HepG2 (cell line): ENCODE measurements at regions not wholly inside any gene's neighbourhood (a gene's known extent, or its start where the extent isn't known, plus 50 kb on each side); places are given as distances from the start of the nearest gene placed in this dataset.

Experiments
- ATAC-seq: fragments of 200-7000 bp; cut with Tn5 transposase; 3 replicates; pipeline ENCODE4 v1.9.1; 2020; ENCODE audit warnings: mild to moderate bottlenecking, moderate library complexity
- BruUV-seq: library from RNA; stranded (reverse); fragments of 400-500 nt; replicated peaks from 2 replicates; lab custom pipeline; 2021; lab: Mats Ljungman, UMichigan
- CTCF ChIA-PET: fragments of 300-600 bp; formaldehyde crosslinking; extraction: SDS; loops from one replicate; lab custom pipeline; 2021; ENCODE audit warnings: low total read pairs, inconsistent platforms, low intra/inter-chr PET ratio; lab: Yijun Ruan, JAX
- POLR2A ChIA-PET: fragments of 350-600 bp; sonication (Branson Sonifier 250); formaldehyde crosslinking; loops from one replicate; lab custom pipeline; 2020; ENCODE audit warnings: antibody characterized with exemption, inconsistent platforms; lab: Yijun Ruan, JAX
- DNase-seq: peaks from one replicate; pipeline ENCODE4 v3.0.0-alpha.2; 2015; ENCODE audit warnings: low spot score
- FAIRE-seq: peaks from 3 replicates; lab custom pipeline; 2011; peaks lifted over from hg19 to GRCh38; lab: Jason Lieb, UNC
- H2AFZ ChIP-seq: one replicate; pipeline ENCODE4 v1.6.1; 2011; ENCODE audit warnings: low read length, inconsistent platforms
- H3K27ac ChIP-seq: fragments of 300-600 bp; 3 replicates; pipeline ENCODE4 v1.8.0; 2011; ENCODE audit warnings: mixed run types, mild to moderate bottlenecking, mixed read lengths, low read length, inconsistent platforms; ENCODE audit not compliant: insufficient read depth; ENCODE audit errors: extremely low read length
- H3K27me3 ChIP-seq, 2 experiments: fragments of 200-600 bp in 1 of 2; 2 replicates in 1 of 2; 3 replicates in 1 of 2; pipeline versions ENCODE4 v1.6.0 to v1.8.0; 2011; ENCODE audit warnings: low read length in 2 of 2, mild to moderate bottlenecking in 2 of 2, moderate library complexity in 2 of 2, inconsistent platforms in 1 of 2; ENCODE audit not compliant: insufficient read depth in 2 of 2, control insufficient read depth in 1 of 2
- H3K36me3 ChIP-seq, 2 experiments: fragments of 200-600 bp in 1 of 2; replicated peaks in 1 of 2; 2 replicates in 1 of 2; 3 replicates in 1 of 2; pipeline versions ENCODE4 v1.5.1 to v1.8.0; 2011; ENCODE audit warnings: low read length in 2 of 2, inconsistent platforms in 1 of 2; ENCODE audit not compliant: insufficient read depth in 2 of 2, control insufficient read depth in 1 of 2
- H3K4me1 ChIP-seq: 2 replicates; pipeline ENCODE4 v1.5.1; 2012; ENCODE audit warnings: low read length, inconsistent platforms; ENCODE audit not compliant: insufficient read depth
- H3K4me2 ChIP-seq: 2 replicates; pipeline ENCODE4 v1.6.0; 2011; ENCODE audit warnings: low read depth, low read length, inconsistent platforms
- H3K4me3 ChIP-seq, 3 experiments: fragments of 200-600 bp in 1 of 3; sonication (generic), shearing (Covaris generic) in 1 of 3; replicated peaks in 1 of 3; 2 replicates each; pipeline ENCODE4 v1.5.1; 2011 to 2016; ENCODE audit warnings: low read length in 3 of 3, inconsistent platforms in 2 of 3, low read depth in 2 of 3, mild to moderate bottlenecking in 2 of 3, control low read depth in 1 of 3, mixed read lengths in 1 of 3; ENCODE audit not compliant: insufficient read depth in 1 of 3
- H3K79me2 ChIP-seq: one replicate; pipeline ENCODE4 v1.6.1; 2011; ENCODE audit warnings: low read length, inconsistent platforms; ENCODE audit not compliant: insufficient read depth
- H3K9ac ChIP-seq: 2 replicates; pipeline ENCODE4 v1.6.0; 2011; ENCODE audit warnings: mild to moderate bottlenecking, low read depth, low read length, inconsistent platforms; ENCODE audit not compliant: insufficient read depth
- H3K9me3 ChIP-seq: 2 replicates; pipeline ENCODE4 v1.5.1; 2012; ENCODE audit warnings: mild to moderate bottlenecking, low read length
- H4K20me1 ChIP-seq: 2 replicates; pipeline ENCODE4 v1.6.0; 2011; ENCODE audit warnings: inconsistent platforms, mild to moderate bottlenecking, low read length, moderate library complexity; ENCODE audit not compliant: insufficient read depth
- DZIP1 ChIP-seq: sonication (generic); formaldehyde crosslinking; IDR thresholded peaks from 2 replicates; pipeline ENCODE4 v1.5.0; 2020; ENCODE audit warnings: mild to moderate bottlenecking, missing genetic modification reagents
- GABPA ChIP-seq, 2 experiments: IDR thresholded peaks; 2 replicates each; pipeline ENCODE4 v1.6.1; 2011 to 2016; ENCODE audit warnings: low read depth in 2 of 2, low read length in 1 of 2, missing biosample characterization in 1 of 2, missing genetic modification characterization in 1 of 2
- GABPB1 ChIP-seq: IDR thresholded peaks from 2 replicates; pipeline ENCODE4 v1.6.1; 2016; ENCODE audit warnings: mild to moderate bottlenecking, missing genetic modification reagents, moderate library complexity, missing compliant biosample characterization
- RXRA ChIP-seq: sonication (generic); formaldehyde crosslinking; IDR thresholded peaks from 2 replicates; pipeline ENCODE4 v1.5.1; 2020; ENCODE audit warnings: missing genetic modification reagents
- SPEN ChIP-seq: sonication (generic); formaldehyde crosslinking; IDR thresholded peaks from 2 replicates; pipeline ENCODE4 v1.5.1; 2020; ENCODE audit warnings: low read depth, mild to moderate bottlenecking, missing genetic modification reagents
- STAG1 ChIP-seq: sonication (generic); formaldehyde crosslinking; IDR thresholded peaks from 2 replicates; pipeline ENCODE4 v1.4.0; 2020; ENCODE audit warnings: missing genetic modification reagents
- ZNF644 ChIP-seq: IDR thresholded peaks from 2 replicates; pipeline ENCODE4 v1.6.1; 2016; ENCODE audit warnings: low read depth
- ZNF75D ChIP-seq: sonication (generic); formaldehyde crosslinking; IDR thresholded peaks from 2 replicates; pipeline ENCODE4 v1.8.1; 2023; ENCODE audit warnings: missing genetic modification reagents, mild to moderate bottlenecking, borderline replicate concordance
- WGBS: methylation state at CpG from one replicate; pipeline ENCODE4 v1.1.6; 2017; ENCODE audit warnings: low lambda C conversion rate; 5-methylcytosine and 5-hydroxymethylcytosine counted together
- in situ Hi-C: cut with HindIII; loops from 2 replicates; pipeline ENCODE4 v1.10.0; 2017; ENCODE audit warnings: low pct_unique_long_range_greater_than_20kb; ENCODE audit not compliant: extremely low pct_ligation_motif_present
- intact Hi-C: fragments of 100-400 bp; cut with micrococcal nuclease; formaldehyde crosslinking; loops from one replicate; pipeline ENCODE4 v1.10.0; 2022; ENCODE audit not compliant: unreplicated experiment
- TF ChIP-seq, protein P1 (sequence below): sonication (generic); formaldehyde crosslinking; IDR thresholded peaks from 2 replicates; pipeline ENCODE4 v1.4.0; 2020; ENCODE audit warnings: missing genetic modification reagents; ENCODE audit errors: not compliant biosample characterization
- TF ChIP-seq, protein P2 (sequence below): conservative IDR thresholded peaks from 2 replicates; pipeline ENCODE4 v1.6.1; 2018; ENCODE audit warnings: missing genetic modification reagents
- TF ChIP-seq, protein P3 (sequence below): sonication (generic); formaldehyde crosslinking; IDR thresholded peaks from 2 replicates; pipeline ENCODE4 v1.4.0; 2020; ENCODE audit warnings: missing genetic modification reagents

GRCh38 chr3:96753124-96753523, 61.3 kb upstream of the EPHA6 start:
- FAIRE-seq, result no peak
- POLR2A ChIA-PET, result no interaction called here

GRCh38 chr3:96754128-96754527, 60.3 kb upstream of the EPHA6 start:
- in situ Hi-C loops, result no loop called here
- H3K9ac ChIP-seq, result no peak overlapping the region
- H4K20me1 ChIP-seq, result no peaks in the 10 kb centered on the region
- intact Hi-C loops, result no loop called here
- H3K4me3 ChIP-seq, result no peak overlapping the region
- H3K4me2 ChIP-seq, result no peak overlapping the region
- ATAC-seq (no peak), DNase-seq (no peak), FAIRE-seq (no peak)
- no peaks in the 10 kb centered on the region for H3K36me3 ChIP-seq
- no peak overlapping the region for H3K27ac ChIP-seq
- CTCF ChIA-PET, result no interaction called here
- H3K4me1 ChIP-seq, result peaks cover 14% of the 10 kb centered on the region
- no peaks in the 10 kb centered on the region for H3K79me2 ChIP-seq
- no TSS peak for BruUV-seq
- H3K9me3 ChIP-seq, result no peaks in the 10 kb centered on the region
- no peak overlapping the region for H2AFZ ChIP-seq
- POLR2A ChIA-PET, result no interaction called here
- no peaks in the 10 kb centered on the region for H3K27me3 ChIP-seq
- 14% methylated on average over 1 of the region's 5 CpGs for WGBS
- TF ChIP-seq, protein P1, sequence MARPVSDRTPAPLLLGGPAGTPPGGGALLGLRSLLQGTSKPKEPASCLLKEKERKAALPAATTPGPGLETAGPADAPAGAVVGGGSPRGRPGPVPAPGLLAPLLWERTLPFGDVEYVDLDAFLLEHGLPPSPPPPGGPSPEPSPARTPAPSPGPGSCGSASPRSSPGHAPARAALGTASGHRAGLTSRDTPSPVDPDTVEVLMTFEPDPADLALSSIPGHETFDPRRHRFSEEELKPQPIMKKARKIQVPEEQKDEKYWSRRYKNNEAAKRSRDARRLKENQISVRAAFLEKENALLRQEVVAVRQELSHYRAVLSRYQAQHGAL (CRISPR knock-in tag), result no peak
- TF ChIP-seq RXRA (CRISPR knock-in tag) (no peak), ZNF75D (CRISPR knock-in tag) (no peak), DZIP1 (CRISPR knock-in tag) (no peak), STAG1 (CRISPR knock-in tag) (no peak)
- TF ChIP-seq, protein P2, sequence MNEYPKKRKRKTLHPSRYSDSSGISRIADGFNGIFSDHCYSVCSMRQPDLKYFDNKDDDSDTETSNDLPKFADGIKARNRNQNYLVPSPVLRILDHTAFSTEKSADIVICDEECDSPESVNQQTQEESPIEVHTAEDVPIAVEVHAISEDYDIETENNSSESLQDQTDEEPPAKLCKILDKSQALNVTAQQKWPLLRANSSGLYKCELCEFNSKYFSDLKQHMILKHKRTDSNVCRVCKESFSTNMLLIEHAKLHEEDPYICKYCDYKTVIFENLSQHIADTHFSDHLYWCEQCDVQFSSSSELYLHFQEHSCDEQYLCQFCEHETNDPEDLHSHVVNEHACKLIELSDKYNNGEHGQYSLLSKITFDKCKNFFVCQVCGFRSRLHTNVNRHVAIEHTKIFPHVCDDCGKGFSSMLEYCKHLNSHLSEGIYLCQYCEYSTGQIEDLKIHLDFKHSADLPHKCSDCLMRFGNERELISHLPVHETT (CRISPR knock-in tag), result no peak

More at GRCh38 chr3:96753124-96753523, 61.3 kb upstream of the EPHA6 start:
- no peak overlapping the region for H2AFZ ChIP-seq
- H3K36me3 ChIP-seq, result no peaks in the 10 kb centered on the region
- CTCF ChIA-PET, result no interaction called here
- H3K9me3 ChIP-seq, result no peaks in the 10 kb centered on the region
- in situ Hi-C loops (no loop called here), intact Hi-C loops (no loop called here)
- TF ChIP-seq GABPB1 (CRISPR knock-in tag) (peak; percentile 26; the same call in 1 of the 2 replicates), ZNF644 (CRISPR knock-in tag) (peak; percentile 9; the same call in 1 of the 2 replicates), GABPA (IDR thresholded peaks at IDR 0.05; ENCODE audit: low read depth, low read length) (no peak), GABPA (CRISPR knock-in tag; IDR thresholded peaks at IDR 0.05; ENCODE audit: low read depth) (peak; percentile 52), SPEN (CRISPR knock-in tag) (no peak)
- TF ChIP-seq, protein P3, sequence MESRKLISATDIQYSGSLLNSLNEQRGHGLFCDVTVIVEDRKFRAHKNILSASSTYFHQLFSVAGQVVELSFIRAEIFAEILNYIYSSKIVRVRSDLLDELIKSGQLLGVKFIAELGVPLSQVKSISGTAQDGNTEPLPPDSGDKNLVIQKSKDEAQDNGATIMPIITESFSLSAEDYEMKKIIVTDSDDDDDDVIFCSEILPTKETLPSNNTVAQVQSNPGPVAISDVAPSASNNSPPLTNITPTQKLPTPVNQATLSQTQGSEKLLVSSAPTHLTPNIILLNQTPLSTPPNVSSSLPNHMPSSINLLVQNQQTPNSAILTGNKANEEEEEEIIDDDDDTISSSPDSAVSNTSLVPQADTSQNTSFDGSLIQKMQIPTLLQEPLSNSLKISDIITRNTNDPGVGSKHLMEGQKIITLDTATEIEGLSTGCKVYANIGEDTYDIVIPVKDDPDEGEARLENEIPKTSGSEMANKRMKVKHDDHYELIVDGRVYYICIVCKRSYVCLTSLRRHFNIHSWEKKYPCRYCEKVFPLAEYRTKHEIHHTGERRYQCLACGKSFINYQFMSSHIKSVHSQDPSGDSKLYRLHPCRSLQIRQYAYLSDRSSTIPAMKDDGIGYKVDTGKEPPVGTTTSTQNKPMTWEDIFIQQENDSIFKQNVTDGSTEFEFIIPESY, result peak; percentile 84; the same call in 1 of the 2 replicates
- DNase-seq (no peak), ATAC-seq (peak; percentile 16; the same call in 1 of the 3 replicates)
- no peak overlapping the region for H3K4me3 ChIP-seq
- peaks cover 14% of the 10 kb centered on the region for H3K4me1 ChIP-seq
- H3K79me2 ChIP-seq, result no peaks in the 10 kb centered on the region
- no TSS peak for BruUV-seq
- no peak overlapping the region for H3K9ac ChIP-seq
- H3K27me3 ChIP-seq, result no peaks in the 10 kb centered on the region
- 34% methylated on average over 6 of the region's 13 CpGs for WGBS
- H4K20me1 ChIP-seq, result no peaks in the 10 kb centered on the region
- H3K4me2 ChIP-seq, result no peak overlapping the region
- H3K27ac ChIP-seq, result no peak overlapping the region
